Left lung (tissue), 4 donors: ENCODE measurements at regions not wholly inside any gene's neighbourhood (a gene's known extent, or its start where the extent isn't known, plus 50 kb on each side); places are given as distances from the start of the nearest gene placed in this dataset.
A peak's percentile ranks its signal among the peaks of the same experiment; 100 is the strongest.

Experiments
- ATAC-seq: fragments of 200-7000 bp; cut with Tn5 transposase; one replicate; pipeline ENCODE4 v1.9.1; 2020; ENCODE audit warnings: moderate library complexity
- DNase-seq, 4 donors: peaks; one replicate each; pipeline ENCODE4 v3.0.0-alpha.2; 2013 to 2020
- H3K27ac ChIP-seq, 2 donors: fragments of 200-600 bp; sonication (generic) in 1 of 2; one replicate each; pipeline versions ENCODE4 v1.5.0 to v1.8.0; 2020 to 2021
- H3K27me3 ChIP-seq, 2 donors: fragments of 200-600 bp; sonication (generic) in 1 of 2; one replicate each; pipeline versions ENCODE4 v1.5.0 to v1.8.0; 2020 to 2021
- H3K36me3 ChIP-seq, 2 donors: fragments of 200-600 bp; sonication (generic) in 1 of 2; one replicate each; pipeline versions ENCODE4 v1.5.0 to v1.8.0; 2020 to 2021
- H3K4me1 ChIP-seq, 2 donors: fragments of 200-600 bp; one replicate each; pipeline ENCODE4 v1.8.0; 2021
- H3K4me3 ChIP-seq, 2 donors: fragments of 200-600 bp; sonication (generic) in 1 of 2; one replicate each; pipeline versions ENCODE4 v1.5.0 to v1.8.0; 2020 to 2021; ENCODE audit warnings: mild to moderate bottlenecking in 1 of 2
- H3K9me3 ChIP-seq, 2 donors: fragments of 200-600 bp; sonication (generic) in 1 of 2; one replicate each; pipeline versions ENCODE4 v1.5.0 to v1.8.0; 2020 to 2021
- intact Hi-C, 2 donors: fragments of 100-400 bp; cut with DNase I; formaldehyde crosslinking; loops; one replicate each; pipeline versions ENCODE4 v1.11.2 to v1.14.2; 2022
- TF ChIP-seq, protein P1 (sequence below), 2 donors: fragments of 200-600 bp; sonication (generic) in 1 of 2; IDR thresholded peaks; one replicate each; pipeline versions ENCODE4 v1.5.0 to v1.8.0; 2021; ENCODE audit warnings: antibody characterized with exemption in 2 of 2
- donor health status: DM: no; HTN: yes; CAD: no.
- donor health status: DM: no; HTN: no; CAD: no.

- TF ChIP-seq, protein P1, sequence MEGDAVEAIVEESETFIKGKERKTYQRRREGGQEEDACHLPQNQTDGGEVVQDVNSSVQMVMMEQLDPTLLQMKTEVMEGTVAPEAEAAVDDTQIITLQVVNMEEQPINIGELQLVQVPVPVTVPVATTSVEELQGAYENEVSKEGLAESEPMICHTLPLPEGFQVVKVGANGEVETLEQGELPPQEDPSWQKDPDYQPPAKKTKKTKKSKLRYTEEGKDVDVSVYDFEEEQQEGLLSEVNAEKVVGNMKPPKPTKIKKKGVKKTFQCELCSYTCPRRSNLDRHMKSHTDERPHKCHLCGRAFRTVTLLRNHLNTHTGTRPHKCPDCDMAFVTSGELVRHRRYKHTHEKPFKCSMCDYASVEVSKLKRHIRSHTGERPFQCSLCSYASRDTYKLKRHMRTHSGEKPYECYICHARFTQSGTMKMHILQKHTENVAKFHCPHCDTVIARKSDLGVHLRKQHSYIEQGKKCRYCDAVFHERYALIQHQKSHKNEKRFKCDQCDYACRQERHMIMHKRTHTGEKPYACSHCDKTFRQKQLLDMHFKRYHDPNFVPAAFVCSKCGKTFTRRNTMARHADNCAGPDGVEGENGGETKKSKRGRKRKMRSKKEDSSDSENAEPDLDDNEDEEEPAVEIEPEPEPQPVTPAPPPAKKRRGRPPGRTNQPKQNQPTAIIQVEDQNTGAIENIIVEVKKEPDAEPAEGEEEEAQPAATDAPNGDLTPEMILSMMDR (IDR thresholded peaks at IDR 0.05), result no peak
- DNase-seq (no peak), ATAC-seq (no peak)
- intact Hi-C loops, result no loop called here
- Histone ChIP-seq H3K4me1 (peaks cover 0 to 88% of the 10 kb centered on the region in 2 donors), H3K9me3 (peaks cover 0 to 11% of the 10 kb centered on the region in 2 donors), H3K4me3 (no peak overlapping the region), H3K27ac (peak overlapping the region in 1 of 2 donors; percentile 88), H3K27me3 (no peaks in the 10 kb centered on the region), H3K36me3 (no peaks in the 10 kb centered on the region)
These were observed 85.8 kb downstream of the PPCDC start for GRCh38 chr15:75109021-75109735.

DNA sequence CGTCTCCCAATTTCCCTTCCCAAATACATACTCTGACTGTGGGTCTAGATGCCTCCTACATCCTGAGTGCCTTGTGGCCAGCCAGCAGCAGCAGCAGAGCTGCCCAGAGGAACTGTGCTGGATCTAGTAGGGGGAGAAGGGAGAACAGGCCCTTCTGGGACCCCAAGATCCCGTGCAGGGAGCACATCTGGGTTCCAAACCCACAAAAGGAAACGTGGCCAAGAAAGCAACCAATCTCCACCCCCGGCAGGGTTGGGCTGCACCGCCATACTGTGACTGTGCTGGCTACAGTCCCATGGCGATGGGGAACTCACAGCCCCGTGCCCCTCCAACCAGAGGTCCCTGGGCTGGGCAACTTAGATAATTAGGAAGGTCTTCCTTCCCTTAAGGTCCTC is 86.3 kb downstream of the PPCDC start:
- TF ChIP-seq, protein P1 (IDR thresholded peaks at IDR 0.05), result no peak
- Histone ChIP-seq H3K4me1 (peaks cover 0 to 82% of the 10 kb centered on the region in 2 donors), H3K27ac (peak overlapping the region in 1 of 2 donors; percentile 88), H3K36me3 (no peaks in the 10 kb centered on the region), H3K4me3 (no peak overlapping the region), H3K27me3 (no peaks in the 10 kb centered on the region), H3K9me3 (peaks cover 0 to 11% of the 10 kb centered on the region in 2 donors)
- no peak for DNase-seq
- no peak for ATAC-seq
- intact Hi-C loops, result loop anchor here in 1 of 2 donors (10.0 kb wide), 1 partner anchor 85 kb away; no protein-coding TSS in a partner anchor

- no peaks in the 10 kb centered on the region for H3K36me3 ChIP-seq
- H3K27me3 ChIP-seq, result no peaks in the 10 kb centered on the region
- TF ChIP-seq, protein P1 (IDR thresholded peaks at IDR 0.05), result no peak
- H3K27ac ChIP-seq, result peak overlapping the region in 1 of 2 donors; percentile 84
- peaks cover 0 to 60% of the 10 kb centered on the region in 2 donors for H3K4me1 ChIP-seq
- H3K9me3 ChIP-seq, result peaks cover 0 to 11% of the 10 kb centered on the region in 2 donors
- intact Hi-C loops, result loop anchor here in 1 of 2 donors (10.0 kb wide), 1 partner anchor 82 kb away; no protein-coding TSS in a partner anchor
- no peak overlapping the region for H3K4me3 ChIP-seq
- no peak for DNase-seq
- no peak for ATAC-seq
These were observed 89.0 kb downstream of the PPCDC start for GRCh38 chr15:75112278-75112847.

GRCh38 chr15:75112848-75113492 is 88.7 kb upstream of the C15orf39 start:
- H3K4me3 ChIP-seq, result no peak overlapping the region
- no peak for DNase-seq
- H3K36me3 ChIP-seq, result no peaks in the 10 kb centered on the region
- intact Hi-C loops, result loop anchor here in 1 of 2 donors (10.0 kb wide), 1 partner anchor 82 kb away; no protein-coding TSS in a partner anchor
- ATAC-seq, result peak; percentile 39
- no peaks in the 10 kb centered on the region for H3K27me3 ChIP-seq
- peaks cover 0 to 54% of the 10 kb centered on the region in 2 donors for H3K4me1 ChIP-seq
- peaks cover 0 to 11% of the 10 kb centered on the region in 2 donors for H3K9me3 ChIP-seq
- TF ChIP-seq, protein P1 (IDR thresholded peaks at IDR 0.05), result no peak
- peak overlapping the region in 1 of 2 donors; percentile 84 for H3K27ac ChIP-seq

DNA sequence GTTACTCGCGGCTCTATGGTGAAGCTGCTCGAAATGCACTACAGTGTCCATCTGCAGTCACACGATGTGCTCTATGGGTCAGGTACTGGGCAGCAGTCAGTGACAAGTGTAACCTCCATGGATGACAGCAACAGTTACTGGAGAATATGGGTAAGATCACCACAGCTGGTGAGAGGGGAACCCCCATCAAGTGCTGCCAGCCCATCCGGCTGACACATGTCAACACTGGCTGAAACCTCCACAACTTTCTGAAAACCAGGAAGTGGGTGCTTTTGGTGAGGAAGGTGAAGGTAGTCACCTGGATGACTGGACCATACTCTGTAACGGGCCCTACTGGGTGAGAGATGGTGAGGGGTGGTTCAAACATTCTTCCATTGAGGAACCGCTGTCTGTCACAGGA is 87.4 kb upstream of the C15orf39 start:
- no peak for ATAC-seq
- TF ChIP-seq, protein P1 (IDR thresholded peaks at IDR 0.05), result no peak
- peak overlapping the region in 1 of 2 donors; percentile 84 for H3K27ac ChIP-seq

More for the DNA sequence above, 87.4 kb upstream of the C15orf39 start:
- H3K4me1 ChIP-seq, result peaks cover 0 to 41% of the 10 kb centered on the region in 2 donors
- H3K9me3 ChIP-seq, result peaks cover 0 to 11% of the 10 kb centered on the region in 2 donors
- no peaks in the 10 kb centered on the region for H3K27me3 ChIP-seq
- H3K4me3 ChIP-seq, result no peak overlapping the region
- intact Hi-C loops, result loop anchor here in 1 of 2 donors (10.0 kb wide), 1 partner anchor 80 kb away; no protein-coding TSS in a partner anchor
- H3K36me3 ChIP-seq, result no peaks in the 10 kb centered on the region
- no peak for DNase-seq
